ENCODE measurements at regions not wholly inside any gene's neighbourhood (a gene's known extent, or its start where the extent isn't known, plus 50 kb on each side); places are given as distances from the start of the nearest gene placed in this dataset.

DNA sequence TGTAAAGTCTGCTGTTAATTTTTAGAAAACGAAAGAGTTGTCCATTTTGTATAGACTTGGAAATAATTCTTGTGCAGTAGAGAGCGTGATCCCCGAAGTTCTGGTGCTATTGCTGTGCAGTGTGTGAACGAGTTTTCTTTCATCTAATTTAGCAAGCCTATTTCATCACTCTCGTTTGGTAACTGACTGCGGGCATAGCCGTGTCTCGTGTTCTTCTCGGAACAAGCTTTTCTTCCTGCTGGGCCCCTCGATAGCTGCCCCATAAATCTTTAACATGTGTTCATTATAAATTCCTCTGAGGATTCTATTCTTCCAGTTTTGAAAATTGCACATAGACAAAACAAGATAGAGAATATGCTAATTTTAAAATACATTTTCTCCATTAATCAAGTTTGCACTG is 622.0 kb upstream of the PFKP start:
- TF ChIP-seq, protein P1, sequence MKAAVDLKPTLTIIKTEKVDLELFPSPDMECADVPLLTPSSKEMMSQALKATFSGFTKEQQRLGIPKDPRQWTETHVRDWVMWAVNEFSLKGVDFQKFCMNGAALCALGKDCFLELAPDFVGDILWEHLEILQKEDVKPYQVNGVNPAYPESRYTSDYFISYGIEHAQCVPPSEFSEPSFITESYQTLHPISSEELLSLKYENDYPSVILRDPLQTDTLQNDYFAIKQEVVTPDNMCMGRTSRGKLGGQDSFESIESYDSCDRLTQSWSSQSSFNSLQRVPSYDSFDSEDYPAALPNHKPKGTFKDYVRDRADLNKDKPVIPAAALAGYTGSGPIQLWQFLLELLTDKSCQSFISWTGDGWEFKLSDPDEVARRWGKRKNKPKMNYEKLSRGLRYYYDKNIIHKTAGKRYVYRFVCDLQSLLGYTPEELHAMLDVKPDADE (IDR thresholded peaks at IDR 0.05) = no peak
- TF ChIP-seq, protein P2, sequence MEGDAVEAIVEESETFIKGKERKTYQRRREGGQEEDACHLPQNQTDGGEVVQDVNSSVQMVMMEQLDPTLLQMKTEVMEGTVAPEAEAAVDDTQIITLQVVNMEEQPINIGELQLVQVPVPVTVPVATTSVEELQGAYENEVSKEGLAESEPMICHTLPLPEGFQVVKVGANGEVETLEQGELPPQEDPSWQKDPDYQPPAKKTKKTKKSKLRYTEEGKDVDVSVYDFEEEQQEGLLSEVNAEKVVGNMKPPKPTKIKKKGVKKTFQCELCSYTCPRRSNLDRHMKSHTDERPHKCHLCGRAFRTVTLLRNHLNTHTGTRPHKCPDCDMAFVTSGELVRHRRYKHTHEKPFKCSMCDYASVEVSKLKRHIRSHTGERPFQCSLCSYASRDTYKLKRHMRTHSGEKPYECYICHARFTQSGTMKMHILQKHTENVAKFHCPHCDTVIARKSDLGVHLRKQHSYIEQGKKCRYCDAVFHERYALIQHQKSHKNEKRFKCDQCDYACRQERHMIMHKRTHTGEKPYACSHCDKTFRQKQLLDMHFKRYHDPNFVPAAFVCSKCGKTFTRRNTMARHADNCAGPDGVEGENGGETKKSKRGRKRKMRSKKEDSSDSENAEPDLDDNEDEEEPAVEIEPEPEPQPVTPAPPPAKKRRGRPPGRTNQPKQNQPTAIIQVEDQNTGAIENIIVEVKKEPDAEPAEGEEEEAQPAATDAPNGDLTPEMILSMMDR (conservative IDR thresholded peaks at IDR 0.05; ENCODE audit: low read depth in 2 of 2) = no peak
- TF ChIP-seq ZNF331 (CRISPR knock-in tag; IDR thresholded peaks at IDR 0.05; ENCODE audit: low read depth) (no peak), POLR2AphosphoS5 (IDR thresholded peaks at IDR 0.05; ENCODE audit: low read depth) (no peak), CREB1 (CRISPR knock-in tag; IDR thresholded peaks at IDR 0.05; ENCODE audit: low read depth) (no peak)
